RKO (cell line): ENCODE measurements at regions not wholly inside any gene's neighbourhood (a gene's known extent, or its start where the extent isn't known, plus 50 kb on each side); places are given as distances from the start of the nearest gene placed in this dataset.

Experiments
- DNase-seq: peaks from one replicate; pipeline ENCODE4 v3.0.0-alpha.2; 2016; ENCODE audit warnings: low spot score

GRCh38 chr6:137690721-137691120 is 176.3 kb upstream of the TNFAIP3 start:
- DNase-seq, result no peak

DNA sequence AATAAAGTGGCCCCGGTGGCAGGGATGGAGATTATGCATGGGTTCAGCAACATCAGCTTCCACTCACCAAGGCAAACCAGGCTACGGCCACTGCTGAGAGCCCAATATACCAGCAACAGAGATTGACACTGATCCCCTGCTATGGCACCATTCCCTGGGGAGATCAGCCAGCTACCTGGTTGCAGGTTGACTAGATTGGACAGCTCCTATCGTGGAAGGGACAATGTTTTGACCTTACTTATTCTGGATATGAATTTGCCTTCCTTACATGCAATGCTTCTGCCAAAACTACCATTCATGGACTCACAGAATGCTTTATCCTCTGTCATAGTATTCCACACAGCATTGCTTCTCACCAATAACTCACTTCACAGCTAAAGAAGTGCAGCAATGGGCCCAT is 174.8 kb upstream of the TNFAIP3 start:
- no peak for DNase-seq

DNA sequence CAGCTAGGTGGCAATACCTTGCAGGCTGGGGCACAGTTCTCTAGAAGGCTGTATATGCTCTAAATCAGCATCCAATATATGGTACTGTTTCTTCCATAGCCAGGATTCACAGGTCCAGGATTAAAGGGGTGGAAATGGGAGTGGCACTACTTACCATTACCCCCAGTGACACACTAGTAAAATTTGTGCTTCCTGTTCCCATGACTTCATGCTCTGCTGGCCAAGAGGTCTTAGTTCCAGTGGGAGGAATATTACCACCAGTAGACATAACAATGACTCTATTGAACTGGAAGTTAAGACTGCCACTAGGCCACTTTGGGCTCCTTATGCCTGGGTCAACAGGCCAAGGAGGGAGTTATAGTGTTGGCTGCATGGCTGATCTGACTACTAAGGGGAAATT is 174.3 kb upstream of the TNFAIP3 start:
- DNase-seq, result peak; percentile 39

GRCh38 chr6:137693711-137694110 is 173.3 kb upstream of the TNFAIP3 start:
- no peak for DNase-seq

GRCh38 chr6:137696765-137697164 is 170.3 kb upstream of the TNFAIP3 start:
- DNase-seq, result no peak

DNA sequence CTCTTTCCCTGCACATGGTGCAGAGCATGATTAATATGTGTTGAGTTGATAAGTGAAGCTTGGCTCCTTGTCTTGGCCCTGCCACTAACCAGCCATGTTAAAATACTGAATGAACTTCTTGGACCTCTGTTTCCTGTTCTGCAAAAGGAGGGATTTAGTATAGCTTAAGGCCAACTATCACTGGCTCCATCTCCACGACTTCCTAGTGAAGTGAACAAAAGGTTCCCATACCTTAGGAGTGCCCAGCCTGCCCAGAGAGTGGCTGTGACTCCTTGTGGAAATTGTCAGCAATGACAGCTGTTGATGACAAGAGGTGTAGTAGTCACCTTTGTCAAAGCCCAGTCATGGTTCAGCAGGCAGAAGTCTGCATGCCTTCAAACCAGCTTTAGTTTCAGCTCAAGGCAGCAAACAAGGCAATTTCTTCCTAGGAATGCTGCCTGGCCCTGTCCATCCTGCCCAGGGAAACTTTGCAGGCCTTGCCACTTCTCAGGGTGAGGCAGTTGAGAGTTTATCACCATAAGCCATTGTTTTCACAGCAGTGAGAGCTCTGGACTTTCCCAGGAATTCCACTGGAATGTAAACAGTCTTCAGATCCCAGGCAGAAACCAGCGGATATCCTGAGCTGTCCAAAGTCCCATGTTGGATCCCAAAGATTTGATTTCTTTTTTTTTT is 169.7 kb upstream of the TNFAIP3 start:
- DNase-seq, result no peak

- DNase-seq, result no peak
Measured at GRCh38 chr6:137698636-137699030, 168.4 kb upstream of the TNFAIP3 start.

DNA sequence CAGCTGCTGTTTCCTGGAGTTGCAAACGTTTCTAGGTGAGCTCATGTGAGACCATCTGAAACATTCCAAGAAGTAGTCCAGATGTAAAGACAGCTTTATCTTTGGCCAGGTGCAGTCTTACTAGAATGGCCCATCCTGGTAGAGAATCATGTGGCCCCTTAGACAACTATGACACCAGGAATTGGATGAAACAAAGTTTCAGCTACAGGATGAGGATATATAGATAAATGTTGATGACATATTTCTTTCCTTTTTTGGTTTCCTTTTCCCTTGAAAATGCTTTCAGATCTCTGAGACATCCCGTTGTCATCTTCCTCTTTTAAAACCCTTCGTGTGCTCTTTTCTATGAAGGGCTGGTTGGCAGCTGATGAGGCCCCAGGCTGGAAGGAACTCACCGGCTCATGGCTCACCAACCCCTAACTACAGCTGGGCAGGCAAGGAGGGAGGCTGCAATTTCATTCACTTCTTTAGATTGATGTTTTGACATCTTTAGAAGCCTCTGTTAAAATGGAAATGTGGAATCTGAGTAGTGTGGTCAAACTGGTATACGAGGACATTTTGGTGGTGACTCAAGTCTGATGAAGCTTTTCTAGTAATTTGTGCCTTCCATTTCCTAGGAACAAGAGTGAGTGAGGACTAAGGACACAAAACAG is 167.9 kb upstream of the TNFAIP3 start:
- no peak for DNase-seq

DNA sequence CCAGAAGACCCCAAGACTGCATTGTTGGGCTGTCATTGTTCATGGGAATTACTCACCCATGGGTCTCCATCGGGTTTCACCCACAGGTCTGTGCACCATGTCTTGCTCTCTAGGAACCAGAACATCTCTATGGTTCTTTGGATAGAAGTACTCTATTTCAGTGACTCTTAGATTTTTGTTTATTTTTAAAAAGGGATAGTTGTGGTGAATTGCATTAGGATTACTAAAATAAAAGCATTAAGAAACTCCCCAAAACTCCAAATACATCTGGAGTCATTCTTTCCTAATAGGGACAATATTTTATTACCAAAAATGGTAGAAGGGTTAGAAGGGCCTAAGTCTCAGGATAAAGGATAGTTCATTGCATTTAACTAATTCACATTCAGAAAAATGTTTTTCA is 166.9 kb upstream of the TNFAIP3 start:
- DNase-seq, result no peak

GRCh38 chr6:137700751-137701477 is 166.1 kb upstream of the TNFAIP3 start:
- no peak for DNase-seq

DNA sequence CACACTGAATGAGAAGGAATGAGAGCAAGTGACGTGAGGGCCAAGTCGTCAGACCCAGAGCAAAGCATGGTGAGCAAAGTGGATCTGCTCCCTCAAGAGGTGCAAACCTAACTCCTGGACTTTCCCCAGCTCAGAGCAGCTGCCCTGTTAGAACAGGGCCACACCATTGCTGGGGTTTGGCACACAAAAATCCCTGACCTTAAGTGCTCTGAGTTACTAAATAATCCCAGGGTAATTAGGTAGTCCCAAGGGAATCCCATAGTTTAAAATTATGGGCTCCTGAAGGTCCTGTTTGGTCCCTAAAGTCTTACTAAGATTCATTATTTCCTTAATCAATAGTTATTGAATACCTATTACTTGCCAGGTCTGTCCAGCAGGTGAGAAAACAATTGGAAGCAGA is 165.1 kb upstream of the TNFAIP3 start:
- DNase-seq, result no peak

DNA sequence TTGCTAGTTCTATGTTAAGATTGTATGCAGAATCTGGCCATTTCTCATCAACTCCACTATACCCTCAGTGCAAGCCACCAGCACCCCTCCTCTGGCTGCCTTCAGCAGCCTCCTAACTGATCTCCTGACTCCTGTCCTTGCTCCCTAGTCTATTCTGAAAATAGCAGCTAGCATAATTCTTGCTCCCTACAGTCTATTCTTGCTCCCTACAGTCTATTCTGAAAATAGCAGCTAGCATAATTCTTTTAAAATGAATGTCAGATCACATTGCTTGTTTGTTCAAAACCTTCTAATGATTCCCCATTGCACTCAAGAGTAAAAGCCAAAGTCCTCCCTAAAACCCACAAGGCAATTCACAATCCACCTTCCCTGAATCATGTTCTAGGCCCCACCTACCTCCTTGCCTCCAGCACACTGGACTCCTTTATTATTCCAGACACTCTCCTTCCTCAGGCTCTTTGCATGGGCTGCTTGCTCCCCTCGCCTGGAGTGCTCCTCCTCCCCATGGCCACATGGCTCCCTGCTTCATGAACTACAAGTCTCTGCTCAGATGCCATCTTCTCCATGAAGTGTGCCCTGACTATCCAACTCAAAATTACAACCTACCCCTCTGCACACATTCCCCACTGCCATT is 164.2 kb upstream of the TNFAIP3 start:
- DNase-seq, result no peak

DNA sequence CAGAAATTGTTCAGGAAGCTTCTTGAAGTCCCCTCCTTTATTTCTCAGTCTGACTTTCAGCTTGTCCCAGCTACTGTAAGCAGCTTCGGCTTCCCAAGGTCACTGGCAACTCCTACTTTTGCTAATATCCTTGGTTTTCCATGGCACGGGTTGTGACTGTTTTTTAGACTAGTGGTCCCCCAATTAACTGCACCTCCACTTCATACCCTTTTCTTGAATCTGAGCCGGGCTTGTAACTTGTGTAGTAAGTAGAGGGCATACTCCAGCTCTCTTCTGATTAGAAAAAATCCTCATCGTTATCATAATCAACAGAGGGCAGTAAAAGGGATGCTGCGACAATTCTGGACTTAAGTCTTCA is 162.3 kb upstream of the TNFAIP3 start:
- no peak for DNase-seq

DNA sequence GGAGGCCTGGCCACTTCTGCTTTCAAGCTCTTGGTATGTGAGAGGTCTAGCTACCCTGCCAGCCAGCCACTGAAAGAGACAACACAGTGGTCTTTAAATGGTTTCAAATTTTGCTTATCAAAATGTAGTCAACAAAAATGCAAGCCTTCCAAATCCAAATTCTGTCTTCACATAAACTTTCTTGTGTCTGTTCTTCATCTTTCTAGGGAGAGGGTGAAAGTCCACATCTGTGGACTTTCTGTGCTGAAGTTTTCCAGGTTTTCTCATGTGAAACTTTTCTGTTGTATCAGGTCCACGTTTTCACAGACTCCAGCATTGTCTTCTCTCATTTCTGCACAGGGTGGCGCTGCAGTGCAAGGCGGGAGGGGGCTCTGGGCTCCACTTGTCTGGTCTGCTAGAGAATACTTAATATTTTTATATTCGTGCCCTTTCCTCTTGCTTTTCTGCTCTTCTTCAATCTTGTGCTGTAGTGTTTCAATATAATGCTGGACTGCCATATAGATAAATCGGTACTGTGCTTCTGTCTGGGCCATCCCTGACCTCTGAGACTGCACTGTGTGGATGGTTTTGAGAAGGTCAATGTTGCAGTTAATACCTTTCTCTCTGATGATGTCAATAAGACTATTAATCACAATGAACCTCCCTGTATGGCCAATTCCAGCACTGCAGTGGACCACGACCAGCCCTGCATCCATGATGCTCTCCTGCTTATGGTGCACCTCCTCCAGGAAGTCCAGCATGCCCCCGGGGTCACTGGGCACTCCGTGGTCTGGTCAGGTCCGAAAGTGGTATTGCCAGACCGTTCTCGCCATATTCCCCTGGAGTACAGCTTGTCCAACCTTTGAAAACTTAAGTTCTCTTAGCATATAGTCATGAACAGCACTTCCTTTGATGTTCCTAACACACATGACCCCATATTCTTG is 161.6 kb upstream of the TNFAIP3 start:
- peak; percentile 50 for DNase-seq

GRCh38 chr6:137706083-137706750 is 160.8 kb upstream of the TNFAIP3 start:
- no peak for DNase-seq

GRCh38 chr6:137707038-137707589 is 159.9 kb upstream of the TNFAIP3 start:
- no peak for DNase-seq

GRCh38 chr6:137707590-137708360 is 159.3 kb upstream of the TNFAIP3 start:
- DNase-seq, result peak; percentile 84

DNA sequence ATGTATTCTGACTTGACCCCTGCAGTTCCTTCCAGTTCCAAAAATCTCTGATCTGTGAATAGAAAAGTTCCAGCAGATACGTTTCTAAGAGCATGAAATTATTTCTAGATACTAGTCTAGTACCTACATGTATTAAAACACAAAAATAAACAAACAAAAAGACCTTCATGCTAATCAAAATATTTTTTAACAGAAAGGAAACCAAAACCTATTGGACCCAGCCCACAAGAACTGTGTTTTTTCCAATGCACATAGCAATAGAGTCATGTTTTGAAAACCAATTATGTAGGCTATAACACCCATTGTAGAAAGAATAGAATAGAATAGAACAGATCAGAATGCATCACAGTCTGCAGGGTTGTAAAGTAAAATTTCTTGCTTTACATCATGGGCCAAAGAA is 158.6 kb upstream of the TNFAIP3 start:
- no peak for DNase-seq

DNA sequence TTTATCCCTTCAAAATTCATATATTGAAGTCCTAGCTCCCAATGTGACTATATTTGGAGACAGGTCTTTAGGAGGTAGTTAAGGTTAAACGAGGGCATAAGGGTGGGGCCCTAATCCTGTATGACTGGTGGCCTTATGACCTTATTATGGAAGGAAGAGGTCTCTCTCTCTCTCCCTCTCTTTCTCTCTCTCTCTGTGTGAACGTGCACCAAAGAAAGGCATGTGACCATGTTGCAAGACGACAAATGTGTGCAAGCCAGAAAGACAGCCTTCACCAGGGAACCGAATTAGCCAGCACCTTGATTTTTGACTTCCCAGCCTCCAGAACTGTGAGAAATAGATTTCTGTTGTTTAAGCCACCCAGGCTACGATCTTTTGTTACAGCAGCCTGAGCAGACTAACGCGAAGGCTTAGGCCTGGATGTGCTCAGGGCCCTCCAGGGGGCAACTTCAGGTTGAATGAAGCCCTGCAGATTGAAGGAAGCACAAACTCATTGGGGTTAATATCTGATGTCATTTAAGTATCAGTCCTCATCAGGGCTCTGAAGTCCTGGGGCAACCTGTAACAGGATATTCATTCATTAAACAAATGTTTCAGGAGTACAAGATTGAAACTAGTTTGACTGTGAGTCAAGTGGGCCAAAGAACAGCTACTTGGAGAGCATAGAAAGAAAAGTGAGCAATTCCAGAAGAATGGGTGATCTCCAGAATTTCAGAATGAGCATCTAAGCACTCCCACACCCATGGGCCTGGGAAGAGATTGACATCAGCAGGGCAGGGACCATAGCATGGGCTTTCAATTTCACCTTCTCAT is 157.4 kb upstream of the TNFAIP3 start:
- DNase-seq, result no peak
